ENCODE measurements at regions not wholly inside any gene's neighbourhood (a gene's known extent, or its start where the extent isn't known, plus 50 kb on each side); places are given as distances from the start of the nearest gene placed in this dataset.

- TF ChIP-seq CTCF (IDR thresholded peaks at IDR 0.05 in 2 of 3, conservative IDR thresholded peaks at IDR 0.05 in 1 of 3; ENCODE audit: borderline replicate concordance in 1 of 3, insufficient read depth in 1 of 3, low read depth in 2 of 3, low read length in 2 of 3) (no peak), EGR1 (IDR thresholded peaks at IDR 0.05; ENCODE audit: low read depth) (no peak), POLR2A (IDR thresholded peaks at IDR 0.05; ENCODE audit: borderline replicate concordance, extremely low read depth, insufficient read depth, insufficient read length) (no peak), ELF1 (IDR thresholded peaks at IDR 0.05; ENCODE audit: borderline replicate concordance, low read depth) (no peak), EZH2 (IDR thresholded peaks at IDR 0.05) (no peak)
Measured at GRCh38 chr10:44171765-44172164, 213.1 kb downstream of the CXCL12 start.

Measured in HCT116 (cell line).